ENCODE measurements at regions not wholly inside any gene's neighbourhood (a gene's known extent, or its start where the extent isn't known, plus 50 kb on each side); places are given as distances from the start of the nearest gene placed in this dataset.

GRCh38 chr6:121533321-121533841, 97.9 kb downstream of the GJA1 start:
- 57 to 59% methylated on average over 3 of the region's 3 CpGs for WGBS, 2 donors
- no peaks in the 10 kb centered on the region for H3K4me1 ChIP-seq
- H3K27ac ChIP-seq, result no peak overlapping the region
- no peak for DNase-seq (ENCODE audit: low spot score in 2 of 2)
- H3K4me3 ChIP-seq, result no peak overlapping the region
- no peaks in the 10 kb centered on the region for H3K9me3 ChIP-seq
- TF ChIP-seq POLR2A (IDR thresholded peaks at IDR 0.05) (no peak), EP300 (IDR thresholded peaks at IDR 0.05) (no peak), CTCF (IDR thresholded peaks at IDR 0.05) (no peak)
- no peaks in the 10 kb centered on the region for H3K27me3 ChIP-seq
- no peaks in the 10 kb centered on the region for H3K36me3 ChIP-seq

GRCh38 chr6:121535777-121536176, 100.3 kb downstream of the GJA1 start:
- no peak for DNase-seq (ENCODE audit: low spot score in 2 of 2)
- H3K9me3 ChIP-seq, result no peaks in the 10 kb centered on the region
- H3K27me3 ChIP-seq, result no peaks in the 10 kb centered on the region
- H3K4me3 ChIP-seq, result no peak overlapping the region
- TF ChIP-seq CTCF (IDR thresholded peaks at IDR 0.05) (no peak), EP300 (IDR thresholded peaks at IDR 0.05) (no peak), POLR2A (IDR thresholded peaks at IDR 0.05) (no peak)
- H3K4me1 ChIP-seq, result no peaks in the 10 kb centered on the region
- no peaks in the 10 kb centered on the region for H3K36me3 ChIP-seq
- no peak overlapping the region for H3K27ac ChIP-seq
- WGBS, 2 donors, result 87 to 92% methylated on average over 4 of the region's 4 CpGs

- Histone ChIP-seq H3K27ac (no peak overlapping the region), H3K27me3 (no peaks in the 10 kb centered on the region), H3K9me3 (no peaks in the 10 kb centered on the region), H3K36me3 (no peaks in the 10 kb centered on the region), H3K4me3 (no peak overlapping the region), H3K4me1 (no peaks in the 10 kb centered on the region)
- WGBS, 2 donors, result 84 to 88% methylated on average over 2 of the region's 2 CpGs
- DNase-seq (ENCODE audit: low spot score in 2 of 2), result no peak
- TF ChIP-seq EP300 (IDR thresholded peaks at IDR 0.05), result no peak
- no peak for TF ChIP-seq POLR2A (IDR thresholded peaks at IDR 0.05)
- TF ChIP-seq CTCF (IDR thresholded peaks at IDR 0.05), result no peak
Measured at GRCh38 chr6:121536345-121536744, 100.9 kb downstream of the GJA1 start.

GRCh38 chr6:121539439-121539838, 104.0 kb downstream of the GJA1 start:
- DNase-seq (ENCODE audit: low spot score in 2 of 2), result no peak
- Histone ChIP-seq H3K27me3 (no peaks in the 10 kb centered on the region), H3K4me3 (no peak overlapping the region), H3K27ac (no peak overlapping the region), H3K36me3 (no peaks in the 10 kb centered on the region), H3K4me1 (no peaks in the 10 kb centered on the region), H3K9me3 (no peaks in the 10 kb centered on the region)
- WGBS, 2 donors, result 24 to 25% methylated on average over 1 of the region's 1 CpG
- TF ChIP-seq EP300 (IDR thresholded peaks at IDR 0.05), result no peak
- no peak for TF ChIP-seq POLR2A (IDR thresholded peaks at IDR 0.05)
- TF ChIP-seq CTCF (IDR thresholded peaks at IDR 0.05), result no peak

GRCh38 chr6:121540210-121540609, 104.8 kb downstream of the GJA1 start:
- no peak overlapping the region for H3K27ac ChIP-seq
- no peak for DNase-seq (ENCODE audit: low spot score in 2 of 2)
- no peaks in the 10 kb centered on the region for H3K27me3 ChIP-seq
- TF ChIP-seq CTCF (IDR thresholded peaks at IDR 0.05) (no peak), POLR2A (IDR thresholded peaks at IDR 0.05) (no peak), EP300 (IDR thresholded peaks at IDR 0.05) (no peak)
- H3K36me3 ChIP-seq, result no peaks in the 10 kb centered on the region
- WGBS, 2 donors, result 85 to 92% methylated on average over 2 of the region's 2 CpGs
- H3K4me3 ChIP-seq, result no peak overlapping the region
- no peaks in the 10 kb centered on the region for H3K9me3 ChIP-seq
- no peaks in the 10 kb centered on the region for H3K4me1 ChIP-seq

Data from tibial nerve (tissue), 4 donors.